KOPT-K1 (cell line): ENCODE measurements at regions not wholly inside any gene's neighbourhood (a gene's known extent, or its start where the extent isn't known, plus 50 kb on each side); places are given as distances from the start of the nearest gene placed in this dataset.

Experiments used
- H3K27ac ChIP-seq: fragments of 200-600 bp; sonication (generic); 2 replicates; pipeline ENCODE4 v1.5.1; 2016; ENCODE audit warnings: antibody characterized with exemption, mild to moderate bottlenecking, low read depth, low read length; ENCODE audit not compliant: poor library complexity, severe bottlenecking
- H3K36me3 ChIP-seq: fragments of 200-600 bp; sonication (generic); 2 replicates; pipeline ENCODE4 v1.5.1; 2017; ENCODE audit warnings: antibody characterized with exemption, mild to moderate bottlenecking, low read length, moderate library complexity; ENCODE audit not compliant: insufficient read depth
- H3K9me3 ChIP-seq: fragments of 200-600 bp; sonication (generic); 2 replicates; pipeline ENCODE4 v1.5.1; 2017; ENCODE audit warnings: antibody characterized with exemption, low read length, mild to moderate bottlenecking; ENCODE audit not compliant: insufficient read depth, poor library complexity, severe bottlenecking

DNA sequence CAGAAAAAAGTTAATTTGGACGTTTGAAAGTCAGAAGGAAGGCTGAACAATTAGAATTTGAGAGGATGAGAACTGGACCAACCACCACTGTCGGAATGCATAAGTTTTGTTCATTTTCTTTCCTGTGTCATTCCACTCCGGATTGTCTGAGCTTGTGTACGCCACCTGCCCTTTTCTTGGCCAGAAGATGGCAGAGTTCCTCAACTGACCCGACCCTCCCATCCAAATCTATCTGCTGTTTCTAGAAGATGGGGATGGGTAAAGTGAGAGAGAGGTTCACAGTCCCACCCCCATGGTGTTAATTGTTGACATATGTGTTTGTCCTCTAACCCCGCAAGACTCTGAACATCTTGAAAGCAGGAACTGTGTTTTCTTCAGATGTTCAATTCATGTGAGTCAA lies 388.0 kb downstream of the VRK1 start:
- H3K9me3 ChIP-seq: no peaks in the 10 kb centered on the region
- no peaks in the 10 kb centered on the region for H3K36me3 ChIP-seq
- H3K27ac ChIP-seq: no peak overlapping the region

DNA sequence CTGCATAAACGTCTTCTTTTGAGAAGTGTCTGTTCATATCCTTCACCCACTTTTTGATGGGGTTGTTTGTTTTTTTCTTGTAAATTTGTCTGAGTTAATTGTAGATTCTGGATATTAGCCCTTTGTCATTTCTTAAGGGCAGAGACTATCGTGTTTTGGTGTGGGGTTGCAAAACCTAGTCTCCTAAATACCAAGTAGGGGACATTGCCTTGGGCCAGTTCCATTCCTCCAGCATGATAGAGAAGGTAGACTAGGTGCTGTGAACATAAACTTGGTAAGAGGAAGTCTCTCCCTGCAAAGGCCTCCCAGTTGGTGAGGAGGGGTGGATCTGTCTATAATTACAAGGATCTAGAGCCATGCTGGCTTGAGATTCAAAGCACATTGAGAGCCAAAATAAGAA lies 390.7 kb downstream of the VRK1 start:
- H3K9me3 ChIP-seq: no peaks in the 10 kb centered on the region
- no peaks in the 10 kb centered on the region for H3K36me3 ChIP-seq
- H3K27ac ChIP-seq: no peak overlapping the region

DNA sequence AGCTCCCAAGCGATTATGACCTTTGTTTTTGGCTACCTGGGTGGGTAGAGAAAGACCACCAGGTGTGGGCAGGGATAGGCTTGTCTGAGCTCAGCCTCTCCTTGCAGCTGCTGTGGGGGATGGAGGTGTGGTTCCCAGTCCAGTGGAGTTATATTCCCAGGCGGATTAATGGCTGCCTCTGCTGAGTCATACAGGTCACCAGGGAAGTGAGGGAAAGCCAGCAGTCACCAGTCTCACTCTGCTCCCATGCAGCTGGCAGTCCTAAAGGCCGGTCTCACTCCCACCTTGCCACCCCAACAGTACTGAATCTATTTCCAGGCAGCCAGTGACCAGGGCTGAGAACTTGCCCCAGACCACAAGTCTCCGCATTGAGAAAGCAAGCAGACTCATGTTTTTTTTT lies 399.2 kb downstream of the VRK1 start:
- H3K9me3 ChIP-seq: peaks cover 5% of the 10 kb centered on the region
- no peaks in the 10 kb centered on the region for H3K36me3 ChIP-seq
- H3K27ac ChIP-seq: no peak overlapping the region

DNA sequence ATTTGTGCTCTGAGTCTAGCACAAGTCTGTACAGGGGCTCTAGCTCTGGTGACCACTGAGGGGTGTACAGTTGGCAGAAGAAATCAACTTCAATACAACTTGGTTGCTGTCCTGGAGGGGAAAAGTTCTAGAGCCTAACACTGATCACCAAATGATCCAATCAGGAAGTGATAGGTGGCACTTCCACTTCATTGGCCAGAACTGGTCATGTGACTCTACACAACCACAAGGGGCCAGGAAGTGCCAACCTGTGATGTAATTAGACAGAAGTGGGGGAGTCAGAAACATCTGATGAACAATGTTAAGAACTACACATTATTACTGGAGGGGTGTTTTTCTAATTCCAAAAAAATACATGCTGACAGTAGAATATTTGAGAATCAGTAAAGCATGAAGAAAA lies 401.6 kb downstream of the VRK1 start:
- Histone ChIP-seq H3K36me3 (no peaks in the 10 kb centered on the region), H3K27ac (no peak overlapping the region), H3K9me3 (peaks cover 5% of the 10 kb centered on the region)

DNA sequence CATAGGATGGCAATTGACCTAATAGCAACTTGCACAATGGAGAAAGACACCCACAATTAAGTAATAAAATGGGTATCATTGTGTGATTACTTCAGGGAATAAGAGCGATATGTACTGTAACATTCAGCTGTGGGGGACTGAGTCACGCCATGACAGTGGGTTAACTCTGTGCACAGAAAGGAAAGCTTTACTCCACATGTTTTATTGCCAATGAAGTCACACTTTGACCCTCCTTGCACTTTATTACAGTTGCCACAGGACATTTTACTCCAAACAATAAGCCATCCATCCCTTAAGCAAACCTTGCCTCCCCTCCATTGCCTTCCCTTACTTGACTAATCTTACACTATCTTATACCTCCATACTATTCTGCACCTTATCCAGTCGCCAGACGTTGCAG lies 403.1 kb downstream of the VRK1 start:
- no peaks in the 10 kb centered on the region for H3K36me3 ChIP-seq
- H3K27ac ChIP-seq: no peak overlapping the region
- H3K9me3 ChIP-seq: peaks cover 5% of the 10 kb centered on the region

DNA sequence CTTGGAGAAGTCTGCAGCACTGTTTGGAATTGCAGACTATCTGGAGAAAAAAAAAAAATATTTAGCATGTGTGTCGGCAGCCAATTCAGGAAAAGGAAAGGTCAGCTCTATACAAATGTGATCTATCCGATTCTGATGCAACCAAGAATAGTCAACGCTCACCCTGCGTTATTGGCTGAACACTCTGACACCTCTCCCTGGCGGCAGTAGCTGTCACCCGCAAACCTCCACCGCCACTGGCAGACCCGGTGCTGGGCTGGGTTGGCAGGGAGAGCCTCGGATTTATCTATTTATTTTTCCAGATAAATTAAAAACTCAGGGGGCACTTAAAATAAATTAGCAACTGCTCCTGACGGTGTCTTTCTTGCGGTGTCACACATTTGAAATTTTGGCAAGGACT lies 409.7 kb downstream of the VRK1 start:
- H3K27ac ChIP-seq: no peak overlapping the region

DNA sequence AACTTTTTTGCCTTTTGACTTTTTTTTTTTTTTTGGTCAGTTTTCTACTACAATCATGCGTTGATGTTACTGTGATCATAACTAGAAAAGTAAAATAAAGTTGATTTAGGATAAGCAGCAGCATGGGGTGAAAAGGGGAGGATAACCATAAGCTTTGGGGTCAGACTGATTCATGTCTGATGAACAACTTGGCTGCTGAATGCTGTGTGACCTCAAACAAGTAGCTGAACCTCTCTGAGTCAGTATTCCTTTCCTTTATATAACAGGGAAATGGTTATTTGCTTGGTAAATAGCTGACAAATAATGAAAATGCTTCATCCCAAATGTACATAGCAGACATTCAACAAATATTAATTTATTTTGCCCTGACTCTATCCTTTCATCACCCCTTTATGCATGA lies 413.0 kb downstream of the VRK1 start:
- Histone ChIP-seq H3K27ac (no peak overlapping the region), H3K9me3 (no peaks in the 10 kb centered on the region), H3K36me3 (no peaks in the 10 kb centered on the region)

More for the DNA sequence above, 409.7 kb downstream of the VRK1 start:
- no peaks in the 10 kb centered on the region for H3K9me3 ChIP-seq
- H3K36me3 ChIP-seq: no peaks in the 10 kb centered on the region

DNA sequence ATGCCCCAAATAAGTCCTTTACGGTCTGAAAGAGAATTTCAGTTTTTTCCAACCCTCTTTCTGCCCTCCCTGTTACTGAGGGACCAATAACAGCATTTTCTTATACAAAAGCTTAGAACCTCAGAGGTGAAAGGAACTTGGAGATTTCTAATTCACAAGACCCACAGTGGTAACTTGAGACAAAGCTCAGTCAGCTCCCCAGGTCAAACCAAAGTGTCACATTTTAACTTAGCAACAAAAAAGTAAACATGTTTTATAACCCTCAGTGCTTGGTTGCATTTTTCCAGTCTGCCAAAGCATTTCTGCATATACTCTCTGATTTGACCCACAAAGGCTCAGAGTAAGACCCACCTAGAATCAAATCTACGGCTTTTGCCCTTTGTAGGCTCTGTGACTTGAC lies 415.2 kb downstream of the VRK1 start:
- Histone ChIP-seq H3K36me3 (no peaks in the 10 kb centered on the region), H3K9me3 (no peaks in the 10 kb centered on the region), H3K27ac (no peak overlapping the region)

DNA sequence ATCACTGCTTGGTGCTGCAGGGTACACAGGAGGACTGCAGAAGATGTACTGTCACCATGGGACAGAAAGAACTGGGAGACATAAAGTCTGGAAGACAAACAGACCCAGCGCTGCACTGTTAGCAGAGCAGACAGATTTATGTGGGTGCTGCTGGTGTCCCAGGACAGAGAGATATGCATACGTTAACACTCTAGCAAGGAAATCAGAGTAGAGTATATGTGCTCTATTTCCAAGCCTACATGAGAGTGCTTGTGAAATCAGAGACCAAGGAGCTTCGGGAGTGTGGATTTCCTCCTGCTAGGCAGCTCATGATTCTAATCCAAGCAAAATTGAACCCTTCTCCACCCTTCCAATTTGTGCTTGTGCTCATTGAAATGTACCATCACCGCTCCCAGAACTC lies 416.5 kb downstream of the VRK1 start:
- no peaks in the 10 kb centered on the region for H3K36me3 ChIP-seq
- H3K27ac ChIP-seq: no peak overlapping the region
- H3K9me3 ChIP-seq: no peaks in the 10 kb centered on the region

DNA sequence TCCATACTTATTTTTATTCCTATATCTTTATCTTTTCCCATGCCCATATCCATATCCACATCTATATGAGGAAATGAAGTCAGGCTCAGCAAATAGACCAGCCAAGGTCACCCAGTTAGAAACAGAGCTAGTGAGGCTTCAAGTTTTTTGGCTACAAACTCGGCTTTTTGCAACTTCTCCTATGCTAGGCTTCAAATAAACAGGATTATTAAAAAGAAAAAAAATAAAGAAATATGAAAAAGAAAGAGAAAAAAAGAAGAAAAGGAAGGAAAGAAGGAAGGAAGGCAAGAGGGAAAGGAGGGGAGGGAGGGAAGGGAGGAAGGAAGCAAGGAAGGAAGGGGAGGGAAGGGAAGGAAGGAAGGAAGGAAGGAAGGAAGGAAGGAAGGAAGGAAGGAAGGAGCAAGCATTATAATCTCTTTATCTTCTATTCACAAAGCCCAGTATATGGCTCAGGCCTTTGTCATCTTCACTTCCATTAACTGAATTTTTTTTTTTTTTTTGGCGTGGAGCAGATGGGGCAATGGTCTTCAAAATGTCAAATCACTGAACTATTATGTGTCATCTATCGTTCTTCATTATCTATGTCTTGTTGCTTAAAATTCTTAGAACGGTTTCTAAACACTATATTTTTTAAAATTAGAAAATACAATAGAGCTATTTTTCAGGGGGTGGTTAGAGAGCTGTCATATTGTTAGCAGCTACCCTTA lies 418.2 kb downstream of the VRK1 start:
- Histone ChIP-seq H3K27ac (no peak overlapping the region), H3K36me3 (no peaks in the 10 kb centered on the region), H3K9me3 (no peaks in the 10 kb centered on the region)

DNA sequence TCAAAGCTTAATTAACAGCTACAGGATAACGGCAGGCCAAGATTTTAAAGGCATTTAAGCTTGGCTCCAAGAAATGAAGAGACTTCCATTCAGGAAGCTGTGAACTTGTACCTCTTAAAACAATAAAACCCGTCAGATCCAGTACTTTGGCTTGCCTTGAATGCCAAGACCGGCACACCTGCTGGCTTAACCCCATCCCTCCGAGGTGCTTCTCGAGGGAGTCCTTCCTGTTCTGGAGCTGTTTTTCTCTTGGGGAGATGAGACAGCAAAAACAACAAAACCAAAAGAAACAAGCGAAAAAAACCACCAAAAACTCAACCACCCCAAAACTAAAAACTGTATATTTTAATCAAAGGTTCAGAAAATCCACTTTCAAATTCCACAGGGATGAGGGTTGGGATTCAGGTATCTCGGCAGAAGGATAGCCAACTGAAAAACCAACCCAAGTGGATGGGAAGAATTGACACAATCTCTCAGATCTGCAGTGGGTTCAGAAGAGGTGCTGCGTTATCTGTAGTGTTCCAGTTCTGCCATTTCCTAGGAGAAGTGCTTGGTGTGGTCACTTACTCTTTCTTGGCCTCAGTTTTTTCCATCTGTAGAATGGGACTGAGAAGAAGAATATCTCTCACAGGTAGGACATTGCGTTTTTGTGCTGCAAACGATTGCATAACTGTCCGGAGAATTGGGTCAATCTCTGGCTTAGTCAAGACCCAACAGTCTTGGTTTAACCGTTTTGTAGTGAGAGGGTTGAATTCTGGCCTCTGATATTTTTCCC lies 420.1 kb downstream of the VRK1 start:
- Histone ChIP-seq H3K9me3 (no peaks in the 10 kb centered on the region), H3K36me3 (no peaks in the 10 kb centered on the region), H3K27ac (no peak overlapping the region)

DNA sequence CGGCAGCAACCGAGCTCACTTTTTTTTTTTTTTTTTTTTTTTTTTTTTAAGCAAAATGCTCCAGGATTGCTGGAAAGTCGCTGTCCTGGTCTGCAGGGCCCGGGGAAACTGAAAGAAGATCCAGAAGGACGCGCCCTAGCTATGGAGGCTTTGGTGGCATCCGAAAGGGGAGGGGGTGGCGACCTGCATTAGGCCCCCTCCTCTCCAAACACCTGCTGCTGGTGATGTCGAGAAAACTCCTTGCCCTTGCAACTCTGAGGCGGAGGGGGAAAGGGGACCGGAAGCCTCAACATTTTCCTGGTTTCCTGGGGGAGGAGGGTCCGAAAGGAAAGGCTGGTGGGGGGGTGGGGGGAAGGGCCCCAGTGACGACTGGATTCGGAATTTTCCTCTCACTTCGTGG lies 421.1 kb downstream of the VRK1 start:
- H3K36me3 ChIP-seq: no peaks in the 10 kb centered on the region
- no peaks in the 10 kb centered on the region for H3K9me3 ChIP-seq
- H3K27ac ChIP-seq: peak overlapping the region; percentile 54

DNA sequence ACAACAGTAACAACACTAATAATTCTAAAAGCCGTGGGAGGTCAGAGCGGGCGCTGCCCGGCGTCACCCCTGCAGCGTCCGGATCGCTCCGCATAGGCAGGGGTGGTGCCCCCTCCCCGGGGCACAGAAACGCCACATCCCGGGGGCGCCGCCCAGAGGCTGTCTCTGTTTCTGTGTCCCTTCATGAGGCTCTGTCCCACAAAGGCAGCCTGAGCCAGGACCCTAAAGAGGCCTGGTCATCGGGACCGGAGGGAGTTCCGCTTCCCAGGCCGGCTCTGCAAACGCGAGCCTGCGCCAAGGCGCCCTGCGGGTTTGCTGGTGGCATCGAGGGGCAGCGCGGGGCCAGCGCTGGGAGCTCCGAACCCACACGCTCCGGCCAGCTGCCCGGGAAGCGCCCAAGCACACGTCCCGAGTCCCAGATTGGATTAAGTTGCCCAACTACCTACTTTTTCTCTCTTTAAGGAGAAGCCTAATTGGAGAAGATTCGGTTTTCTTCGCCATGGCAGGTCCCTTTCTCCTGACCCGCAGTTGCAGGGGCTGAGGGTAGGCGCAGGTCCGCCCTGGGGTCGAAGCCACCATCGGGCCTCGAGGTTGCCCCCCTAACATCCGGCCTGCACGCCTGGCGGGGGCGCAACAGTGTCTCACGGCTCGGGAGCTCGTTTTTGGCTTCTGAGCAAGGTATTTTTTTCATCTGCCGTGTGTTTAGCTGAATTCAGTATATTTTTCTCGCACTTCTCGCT lies 421.7 kb downstream of the VRK1 start:
- Histone ChIP-seq H3K9me3 (no peaks in the 10 kb centered on the region), H3K36me3 (no peaks in the 10 kb centered on the region), H3K27ac (peak overlapping the region; percentile 54)

DNA sequence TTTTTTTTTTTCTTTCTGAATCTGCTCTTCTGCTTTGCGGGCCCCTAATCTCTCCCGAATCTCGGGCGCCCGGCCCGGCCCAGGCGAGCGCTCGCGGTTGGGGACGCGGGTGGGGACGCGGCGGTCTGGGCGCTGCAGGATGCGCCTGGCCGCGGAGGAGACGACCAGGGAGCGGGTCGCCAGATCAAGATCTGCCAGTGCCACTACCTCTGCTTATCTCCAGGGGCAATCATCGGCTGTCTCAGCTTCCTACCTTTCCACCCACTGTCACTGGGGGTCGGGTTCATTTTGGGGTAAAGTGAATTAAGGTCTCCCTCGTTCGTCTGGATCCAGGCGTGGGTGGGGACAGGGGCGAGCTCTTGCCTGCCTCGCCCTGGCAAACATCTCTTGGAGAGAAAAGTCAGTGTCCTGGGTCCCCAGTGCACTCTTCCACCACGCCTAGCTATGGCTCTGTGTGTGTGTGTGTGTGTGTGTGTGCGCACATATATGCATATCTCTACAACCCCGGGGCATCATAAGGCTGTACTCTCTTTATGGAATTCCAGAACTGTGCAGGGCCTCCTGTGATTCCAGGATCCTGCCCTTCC lies 422.3 kb downstream of the VRK1 start:
- H3K36me3 ChIP-seq: no peaks in the 10 kb centered on the region
- H3K9me3 ChIP-seq: no peaks in the 10 kb centered on the region
- peak overlapping the region; percentile 54 for H3K27ac ChIP-seq

DNA sequence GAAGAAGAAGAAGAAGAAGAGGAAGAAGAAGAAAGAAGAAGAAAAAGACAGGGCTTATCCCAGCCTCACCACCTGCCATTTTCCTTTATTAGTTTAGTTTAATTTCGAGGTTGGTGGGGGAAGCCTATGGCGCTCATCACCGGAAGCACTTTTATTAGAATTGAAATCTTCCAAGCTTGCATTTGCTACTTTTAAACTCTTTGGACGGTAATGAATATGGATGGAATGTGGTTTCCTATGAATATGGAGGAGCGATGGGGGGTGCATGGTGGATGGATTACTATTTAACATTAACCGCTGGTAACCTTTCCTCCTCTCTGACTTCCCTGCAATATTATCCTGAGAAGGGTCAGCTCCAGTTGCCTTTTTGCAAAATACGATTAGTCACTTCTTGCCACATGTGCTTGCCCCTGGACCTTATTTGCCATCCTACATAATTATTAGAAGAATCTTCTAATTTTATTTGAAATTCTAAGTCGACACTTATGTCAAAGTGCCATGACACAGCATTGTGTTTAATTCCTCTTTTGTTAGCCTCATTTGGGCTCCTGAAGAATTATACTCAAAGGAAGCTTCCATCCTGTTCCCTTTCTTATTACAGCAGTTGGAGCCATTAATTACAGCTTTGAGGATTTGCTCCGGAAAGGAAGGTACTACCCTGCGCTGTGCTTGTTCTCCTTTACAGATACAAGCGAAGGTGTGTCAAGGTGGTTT lies 424.5 kb downstream of the VRK1 start:
- Histone ChIP-seq H3K27ac (no peak overlapping the region), H3K9me3 (no peaks in the 10 kb centered on the region), H3K36me3 (no peaks in the 10 kb centered on the region)
